OCI-LY7 (cell line): ENCODE measurements at regions not wholly inside any gene's neighbourhood (a gene's known extent, or its start where the extent isn't known, plus 50 kb on each side); places are given as distances from the start of the nearest gene placed in this dataset.

Experiments used
- BruUV-seq: library from RNA; stranded (reverse); fragments of 400-500 nt; replicated peaks from 2 replicates; lab custom pipeline; 2021; lab: Mats Ljungman, UMichigan
- CTCF ChIA-PET: fragments of 300-600 bp; sonication (Branson Sonifier 250); formaldehyde crosslinking; loops from one replicate; lab custom pipeline; 2022; ENCODE audit warnings: antibody characterized with exemption; ENCODE audit not compliant: unreplicated experiment; lab: Charles Lee
- POLR2A ChIA-PET: fragments of 300-600 bp; sonication (Branson Sonifier 250); formaldehyde crosslinking; loops from one replicate; lab custom pipeline; 2022; ENCODE audit warnings: antibody characterized with exemption; lab: Charles Lee
- DNase-seq: peaks from one replicate; pipeline ENCODE4 v3.0.0-alpha.2; 2015; ENCODE audit warnings: low spot score
- H2AFZ ChIP-seq: fragments of 200-600 bp; sonication (generic), shearing (Covaris generic); 2 replicates; pipeline ENCODE4 v1.6.1; 2014; ENCODE audit warnings: mild to moderate bottlenecking, antibody characterized with exemption, low read length, moderate library complexity
- H3K27ac ChIP-seq: fragments of 200-600 bp; sonication (generic); 2 replicates; pipeline ENCODE4 v1.5.1; 2014; ENCODE audit warnings: mixed run types, low read depth, mild to moderate bottlenecking, moderate library complexity, low read length, inconsistent platforms; ENCODE audit not compliant: poor library complexity, severe bottlenecking
- H3K36me3 ChIP-seq: fragments of 200-600 bp; sonication (generic); 2 replicates; pipeline ENCODE4 v1.6.1; 2014; ENCODE audit warnings: mild to moderate bottlenecking, antibody characterized with exemption, low read length, moderate library complexity, mixed read lengths; ENCODE audit not compliant: insufficient read depth
- H3K4me1 ChIP-seq: fragments of 200-600 bp; sonication (generic); 2 replicates; pipeline ENCODE4 v1.5.1; 2014; ENCODE audit warnings: mild to moderate bottlenecking, low read length; ENCODE audit not compliant: insufficient read depth, poor library complexity, severe bottlenecking
- H3K4me2 ChIP-seq: fragments of 200-600 bp; sonication (generic); 2 replicates; pipeline ENCODE4 v1.6.1; 2014; ENCODE audit warnings: mild to moderate bottlenecking, low read length
- H3K4me3 ChIP-seq: fragments of 200-600 bp; sonication (generic); 2 replicates; pipeline ENCODE4 v1.5.1; 2014; ENCODE audit warnings: mild to moderate bottlenecking, low read depth, low read length; ENCODE audit not compliant: poor library complexity, severe bottlenecking
- H3K79me2 ChIP-seq: fragments of 200-600 bp; sonication (generic); 2 replicates; pipeline ENCODE4 v1.6.1; 2016; ENCODE audit warnings: low read depth, mild to moderate bottlenecking, low read length, moderate library complexity, mixed read lengths; ENCODE audit not compliant: insufficient read depth
- H3K9me2 ChIP-seq: fragments of 200-600 bp; sonication (generic); 2 replicates; pipeline ENCODE4 v1.6.1; 2016; ENCODE audit warnings: mild to moderate bottlenecking, low read length, mixed read lengths; ENCODE audit not compliant: insufficient read depth
- H3K9me3 ChIP-seq: fragments of 200-600 bp; sonication (generic); 2 replicates; pipeline ENCODE4 v1.6.1; 2014; ENCODE audit warnings: mild to moderate bottlenecking, mixed run types, low read length, mixed read lengths
- H4K20me1 ChIP-seq: fragments of 200-600 bp; sonication (generic); 2 replicates; pipeline ENCODE4 v1.6.1; 2014; ENCODE audit warnings: mild to moderate bottlenecking, antibody characterized with exemption, low read length, moderate library complexity, mixed read lengths; ENCODE audit not compliant: insufficient read depth
- EZH2phosphoT487 ChIP-seq: fragments of 200-600 bp; sonication (generic); IDR thresholded peaks from 2 replicates; pipeline ENCODE4 v1.6.1; 2018; ENCODE audit warnings: low read depth, borderline replicate concordance, mild to moderate bottlenecking, mixed run types, antibody characterized with exemption, low read length, moderate library complexity, mixed read lengths
- intact Hi-C: fragments of 100-400 bp; cut with micrococcal nuclease; formaldehyde crosslinking; loops from one replicate; pipeline ENCODE4 v1.10.0; 2022; ENCODE audit not compliant: unreplicated experiment
- TF ChIP-seq, protein P1 (sequence below): fragments of 200-600 bp; sonication (generic); conservative IDR thresholded peaks from 2 replicates; pipeline ENCODE4 v1.5.1; 2014; ENCODE audit warnings: mild to moderate bottlenecking, antibody characterized with exemption, low read length, moderate library complexity, mixed read lengths

DNA sequence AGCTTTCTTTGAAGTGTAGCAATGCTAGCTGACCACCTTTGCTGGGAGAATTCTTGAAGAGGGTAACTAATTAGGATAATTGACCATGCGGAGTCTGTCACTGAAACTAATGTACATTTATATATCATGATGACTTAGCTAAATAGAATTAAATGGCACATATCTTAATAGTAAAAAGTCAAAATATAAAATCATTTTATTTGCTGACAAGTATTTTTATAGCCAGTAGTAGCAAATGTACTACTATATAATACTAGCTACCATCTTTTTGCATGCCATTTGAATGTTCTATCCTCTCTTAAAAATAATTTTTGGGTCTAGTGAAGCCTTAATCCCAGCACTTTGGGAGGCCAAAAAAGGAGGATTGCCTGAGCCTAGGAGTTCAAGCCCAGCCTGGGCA lies 605.8 kb upstream of the COX7C start:
- Histone ChIP-seq H3K4me3 (no peak overlapping the region), H3K4me1 (no peaks in the 10 kb centered on the region), H4K20me1 (no peaks in the 10 kb centered on the region), H3K9me2 (no peaks in the 10 kb centered on the region), H3K27ac (no peak overlapping the region), H2AFZ (no peak overlapping the region), H3K79me2 (no peaks in the 10 kb centered on the region), H3K9me3 (no peaks in the 10 kb centered on the region), H3K4me2 (no peak overlapping the region), H3K36me3 (no peaks in the 10 kb centered on the region)
- intact Hi-C loops: no loop called here
- POLR2A ChIA-PET: interaction anchor here (0.5 to 0.9 kb wide), 2 partner anchors 9 to 849 kb away, joined by 3 read pairs; no protein-coding TSS in a partner anchor
- BruUV-seq: no TSS peak
- TF ChIP-seq, protein P1, sequence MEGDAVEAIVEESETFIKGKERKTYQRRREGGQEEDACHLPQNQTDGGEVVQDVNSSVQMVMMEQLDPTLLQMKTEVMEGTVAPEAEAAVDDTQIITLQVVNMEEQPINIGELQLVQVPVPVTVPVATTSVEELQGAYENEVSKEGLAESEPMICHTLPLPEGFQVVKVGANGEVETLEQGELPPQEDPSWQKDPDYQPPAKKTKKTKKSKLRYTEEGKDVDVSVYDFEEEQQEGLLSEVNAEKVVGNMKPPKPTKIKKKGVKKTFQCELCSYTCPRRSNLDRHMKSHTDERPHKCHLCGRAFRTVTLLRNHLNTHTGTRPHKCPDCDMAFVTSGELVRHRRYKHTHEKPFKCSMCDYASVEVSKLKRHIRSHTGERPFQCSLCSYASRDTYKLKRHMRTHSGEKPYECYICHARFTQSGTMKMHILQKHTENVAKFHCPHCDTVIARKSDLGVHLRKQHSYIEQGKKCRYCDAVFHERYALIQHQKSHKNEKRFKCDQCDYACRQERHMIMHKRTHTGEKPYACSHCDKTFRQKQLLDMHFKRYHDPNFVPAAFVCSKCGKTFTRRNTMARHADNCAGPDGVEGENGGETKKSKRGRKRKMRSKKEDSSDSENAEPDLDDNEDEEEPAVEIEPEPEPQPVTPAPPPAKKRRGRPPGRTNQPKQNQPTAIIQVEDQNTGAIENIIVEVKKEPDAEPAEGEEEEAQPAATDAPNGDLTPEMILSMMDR: no peak
- DNase-seq: no peak
- CTCF ChIA-PET: interaction anchor here (0.5 kb wide), 1 partner anchor 25 kb away, joined by 3 read pairs; no protein-coding TSS in a partner anchor

DNA sequence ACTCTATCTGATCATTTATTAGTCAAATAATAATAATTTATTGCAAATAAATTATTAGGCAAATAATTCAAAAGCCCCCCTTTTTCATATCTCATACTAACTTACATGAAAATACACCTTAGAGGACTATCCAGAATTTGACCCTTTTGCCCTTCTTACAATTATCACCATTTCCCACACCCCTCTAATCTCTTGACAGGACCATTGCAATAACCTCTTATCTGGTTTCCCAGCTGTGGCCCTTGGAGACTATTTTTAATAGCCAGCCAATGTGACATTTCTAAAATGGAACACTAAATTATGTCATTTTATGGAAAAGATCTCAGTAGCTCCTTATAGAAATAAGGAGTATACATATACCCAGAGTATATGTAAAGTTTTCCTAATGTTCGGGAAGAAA lies 588.4 kb upstream of the COX7C start:
- no peaks in the 10 kb centered on the region for H3K9me3 ChIP-seq
- POLR2A ChIA-PET: interaction anchor here (0.7 kb wide), 1 partner anchor 1240 kb away, joined by 3 read pairs; no protein-coding TSS in a partner anchor
- TF ChIP-seq EZH2phosphoT487: no peak
- TF ChIP-seq, protein P1: no peak
- no peak overlapping the region for H3K27ac ChIP-seq
- no peaks in the 10 kb centered on the region for H3K79me2 ChIP-seq
- no peaks in the 10 kb centered on the region for H3K4me1 ChIP-seq
- BruUV-seq: no TSS peak
- CTCF ChIA-PET: no interaction called here
- intact Hi-C loops: no loop called here
- no peaks in the 10 kb centered on the region for H3K9me2 ChIP-seq
- no peak for DNase-seq
- H3K4me3 ChIP-seq: no peak overlapping the region
- H3K4me2 ChIP-seq: no peak overlapping the region
- H2AFZ ChIP-seq: no peak overlapping the region
- no peaks in the 10 kb centered on the region for H3K36me3 ChIP-seq
- H4K20me1 ChIP-seq: no peaks in the 10 kb centered on the region

DNA sequence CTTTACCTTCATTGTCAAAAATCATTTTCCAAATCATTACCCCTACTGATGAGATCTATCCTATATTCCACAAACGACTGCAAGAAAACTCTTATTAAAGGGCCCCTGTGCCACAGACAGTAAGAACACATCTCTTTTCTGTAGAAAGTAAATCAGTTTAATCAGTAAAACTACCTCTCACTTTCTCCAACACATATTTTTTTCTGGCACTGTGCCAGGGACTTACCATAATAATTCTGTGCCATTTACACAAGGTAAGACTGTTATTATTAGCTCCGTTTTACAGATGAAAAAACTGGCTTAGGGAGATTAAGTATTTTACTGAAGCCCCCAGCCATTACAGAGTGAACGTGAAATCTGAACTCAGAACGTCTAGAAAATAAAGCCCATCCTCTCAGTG lies 587.0 kb upstream of the COX7C start:
- Histone ChIP-seq H3K9me3 (no peaks in the 10 kb centered on the region), H3K4me2 (no peak overlapping the region), H2AFZ (no peak overlapping the region), H3K27ac (no peak overlapping the region), H3K9me2 (no peaks in the 10 kb centered on the region), H3K4me3 (no peak overlapping the region), H3K36me3 (no peaks in the 10 kb centered on the region), H3K4me1 (no peaks in the 10 kb centered on the region), H3K79me2 (no peaks in the 10 kb centered on the region), H4K20me1 (no peaks in the 10 kb centered on the region)
- intact Hi-C loops: no loop called here
- no peak for DNase-seq
- POLR2A ChIA-PET: no interaction called here
- BruUV-seq: no TSS peak
- TF ChIP-seq, protein P1: no peak
- no peak for TF ChIP-seq EZH2phosphoT487
- CTCF ChIA-PET: no interaction called here
